ENCODE measurements at regions not wholly inside any gene's neighbourhood (a gene's known extent, or its start where the extent isn't known, plus 50 kb on each side); places are given as distances from the start of the nearest gene placed in this dataset.

DNA sequence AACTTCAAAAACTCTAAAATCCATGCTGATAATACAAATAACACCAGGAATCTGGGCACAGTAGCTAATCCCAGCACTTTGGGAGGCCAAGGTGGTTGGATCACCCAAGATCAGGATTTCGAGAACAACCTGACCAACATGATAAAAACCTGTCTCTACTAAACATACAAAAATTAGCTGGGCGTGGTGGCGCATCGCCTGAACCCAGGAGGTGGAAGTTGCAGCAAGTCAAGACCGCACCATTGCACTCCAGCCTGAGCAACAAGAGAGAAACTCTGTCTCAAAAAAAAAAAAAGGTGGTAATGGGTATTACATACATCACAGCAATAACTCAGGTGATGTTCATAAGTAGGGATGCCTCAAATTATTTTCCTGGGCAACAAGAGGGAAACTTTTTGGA, 315.0 kb upstream of the MEOX2 start:
- Histone ChIP-seq H3K36me3 (no peaks in the 10 kb centered on the region), H3K27ac (no peak overlapping the region), H3K27me3 (no peaks in the 10 kb centered on the region), H3K4me1 (no peaks in the 10 kb centered on the region), H3K9me3 (no peaks in the 10 kb centered on the region), H3K4me3 (no peak overlapping the region)
- WGBS, 5 donors: 88 to 96% (median 93%) methylated on average over 5 of the region's 5 CpGs
- no peak for DNase-seq
- intact Hi-C loops (cut with DNase I; ENCODE audit: low total_unique reads): no loop called here
- TF ChIP-seq POLR2AphosphoS5 (IDR thresholded peaks at IDR 0.05) (no peak), POLR2A (IDR thresholded peaks at IDR 0.05) (no peak), EP300 (IDR thresholded peaks at IDR 0.05) (no peak)
- TF ChIP-seq, protein P1, sequence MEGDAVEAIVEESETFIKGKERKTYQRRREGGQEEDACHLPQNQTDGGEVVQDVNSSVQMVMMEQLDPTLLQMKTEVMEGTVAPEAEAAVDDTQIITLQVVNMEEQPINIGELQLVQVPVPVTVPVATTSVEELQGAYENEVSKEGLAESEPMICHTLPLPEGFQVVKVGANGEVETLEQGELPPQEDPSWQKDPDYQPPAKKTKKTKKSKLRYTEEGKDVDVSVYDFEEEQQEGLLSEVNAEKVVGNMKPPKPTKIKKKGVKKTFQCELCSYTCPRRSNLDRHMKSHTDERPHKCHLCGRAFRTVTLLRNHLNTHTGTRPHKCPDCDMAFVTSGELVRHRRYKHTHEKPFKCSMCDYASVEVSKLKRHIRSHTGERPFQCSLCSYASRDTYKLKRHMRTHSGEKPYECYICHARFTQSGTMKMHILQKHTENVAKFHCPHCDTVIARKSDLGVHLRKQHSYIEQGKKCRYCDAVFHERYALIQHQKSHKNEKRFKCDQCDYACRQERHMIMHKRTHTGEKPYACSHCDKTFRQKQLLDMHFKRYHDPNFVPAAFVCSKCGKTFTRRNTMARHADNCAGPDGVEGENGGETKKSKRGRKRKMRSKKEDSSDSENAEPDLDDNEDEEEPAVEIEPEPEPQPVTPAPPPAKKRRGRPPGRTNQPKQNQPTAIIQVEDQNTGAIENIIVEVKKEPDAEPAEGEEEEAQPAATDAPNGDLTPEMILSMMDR (IDR thresholded peaks at IDR 0.05): no peak

DNA sequence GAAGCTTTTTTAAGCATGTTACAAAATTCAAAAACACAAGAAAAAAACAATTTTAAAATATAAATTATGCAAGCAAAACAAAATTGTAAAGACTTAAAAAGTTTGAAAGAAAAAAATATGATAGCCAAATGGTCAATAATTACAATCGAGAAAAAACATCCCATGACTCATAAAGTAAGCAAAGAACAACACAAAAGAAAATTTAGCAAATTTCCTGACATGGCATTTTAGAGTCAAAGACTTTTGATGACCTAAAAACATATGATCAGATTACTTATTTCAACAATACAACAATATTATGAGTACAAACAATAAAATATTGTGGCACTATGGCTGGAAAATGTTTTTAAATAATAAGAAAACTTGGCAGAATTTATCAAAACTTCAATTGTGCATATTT, 312.1 kb upstream of the MEOX2 start:
- 46 to 59% (median 53%) methylated on average over 1 of the region's 1 CpG for WGBS, 5 donors

GRCh38 chr7:15995027-15995426, 308.5 kb upstream of the MEOX2 start:
- Histone ChIP-seq H3K9me3 (peaks cover 0 to 12% (median 4%) of the 10 kb centered on the region in 4 donors), H3K4me1 (no peaks in the 10 kb centered on the region), H3K36me3 (no peaks in the 10 kb centered on the region), H3K4me3 (no peak overlapping the region), H3K27ac (no peak overlapping the region), H3K27me3 (no peaks in the 10 kb centered on the region)
- 88 to 97% (median 94%) methylated on average over 1 of the region's 1 CpG for WGBS, 5 donors
- TF ChIP-seq EP300 (IDR thresholded peaks at IDR 0.05) (no peak), POLR2A (IDR thresholded peaks at IDR 0.05) (no peak), POLR2AphosphoS5 (IDR thresholded peaks at IDR 0.05) (no peak)
- TF ChIP-seq, protein P1 (IDR thresholded peaks at IDR 0.05): no peak
- DNase-seq: no peak
- intact Hi-C loops (cut with DNase I; ENCODE audit: low total_unique reads): no loop called here

More for the DNA sequence above, 312.1 kb upstream of the MEOX2 start:
- Histone ChIP-seq H3K9me3 (peaks cover 0 to 4% (median 0%) of the 10 kb centered on the region in 4 donors), H3K36me3 (no peaks in the 10 kb centered on the region), H3K27me3 (no peaks in the 10 kb centered on the region), H3K4me3 (no peak overlapping the region), H3K27ac (no peak overlapping the region), H3K4me1 (no peaks in the 10 kb centered on the region)
- intact Hi-C loops (cut with DNase I; ENCODE audit: low total_unique reads): no loop called here
- DNase-seq: no peak
- TF ChIP-seq EP300 (IDR thresholded peaks at IDR 0.05) (no peak), POLR2A (IDR thresholded peaks at IDR 0.05) (no peak), POLR2AphosphoS5 (IDR thresholded peaks at IDR 0.05) (no peak)
- TF ChIP-seq, protein P1 (IDR thresholded peaks at IDR 0.05): no peak

DNA sequence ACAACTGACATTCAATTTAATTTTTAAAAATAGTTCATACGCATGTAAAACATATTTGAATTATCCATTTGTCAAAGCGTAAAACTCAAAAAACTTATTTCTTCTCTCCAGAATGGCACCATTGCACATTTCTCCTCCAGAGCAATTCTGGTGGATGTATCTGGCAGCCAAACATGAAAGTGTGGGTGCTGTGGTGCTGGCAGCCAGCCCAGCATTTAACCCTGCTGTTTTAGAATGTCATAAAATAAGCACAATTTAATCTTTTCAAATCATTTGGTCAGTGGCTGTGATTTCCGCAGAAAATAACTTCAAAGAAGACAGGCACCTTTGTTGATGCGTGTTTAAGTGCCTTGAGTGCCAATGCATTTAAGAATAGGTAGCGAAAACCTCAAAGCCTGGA, 302.7 kb upstream of the MEOX2 start:
- H3K4me3 ChIP-seq: no peak overlapping the region
- no peaks in the 10 kb centered on the region for H3K27me3 ChIP-seq
- TF ChIP-seq POLR2A (IDR thresholded peaks at IDR 0.05): no peak
- no peak for TF ChIP-seq EP300 (IDR thresholded peaks at IDR 0.05)
- TF ChIP-seq POLR2AphosphoS5 (IDR thresholded peaks at IDR 0.05): no peak
- TF ChIP-seq, protein P1 (IDR thresholded peaks at IDR 0.05): no peak
- WGBS, 5 donors: 83 to 90% (median 89%) methylated on average over 5 of the region's 5 CpGs
- intact Hi-C loops (cut with DNase I; ENCODE audit: low total_unique reads): no loop called here
- no peak for DNase-seq
- H3K27ac ChIP-seq: no peak overlapping the region
- no peaks in the 10 kb centered on the region for H3K4me1 ChIP-seq
- no peaks in the 10 kb centered on the region for H3K36me3 ChIP-seq
- H3K9me3 ChIP-seq: peaks cover 0 to 11% (median 4%) of the 10 kb centered on the region in 4 donors
